Stomach (tissue), 8 donors: ENCODE measurements at regions not wholly inside any gene's neighbourhood (a gene's known extent, or its start where the extent isn't known, plus 50 kb on each side); places are given as distances from the start of the nearest gene placed in this dataset.

Experiments used
- DNase-seq, 2 donors: peaks; one replicate each; pipeline versions ENCODE4 v3.0.0 to v3.0.0-alpha.2; 2013 to 2019
- H3K27ac ChIP-seq, 5 donors: fragments of 200-600 bp in 4 of 5; sonication (generic) in 4 of 5; one replicate each; pipeline ENCODE4 v1.5.1; 2013 to 2019; ENCODE audit warnings: mild to moderate bottlenecking in 1 of 5, moderate library complexity in 1 of 5
- H3K27me3 ChIP-seq, 3 donors: fragments of 200-600 bp; sonication (generic); one replicate each; pipeline ENCODE4 v1.5.1; 2017 to 2019; ENCODE audit warnings: mixed run types in 1 of 3
- H3K36me3 ChIP-seq, 4 donors: fragments of 200-600 bp; sonication (generic); 1 replicate in 3 of 4; 2 replicates in 1 of 4; pipeline ENCODE4 v1.5.1; 2016 to 2019
- H3K4me1 ChIP-seq, 4 donors: fragments of 200-600 bp; sonication (generic); one replicate each; pipeline ENCODE4 v1.5.1; 2016 to 2019
- H3K4me3 ChIP-seq, 4 donors: fragments of 200-600 bp; sonication (generic) in 3 of 4; one replicate each; pipeline ENCODE4 v1.5.1; 2016 to 2019; ENCODE audit warnings: mild to moderate bottlenecking in 1 of 4
- H3K9me3 ChIP-seq, 4 donors: fragments of 200-600 bp; sonication (generic); one replicate each; pipeline ENCODE4 v1.5.1; 2016 to 2019
- EP300 ChIP-seq: sonication (generic); formaldehyde crosslinking; IDR thresholded peaks from one replicate; pipeline ENCODE4 v1.6.1; 2017; ENCODE audit warnings: antibody characterized with exemption
- POLR2A ChIP-seq, 4 donors: fragments of 450-650 bp; IDR thresholded peaks; one replicate each; pipeline ENCODE4 v1.6.1; 2016; ENCODE audit warnings: antibody characterized with exemption in 4 of 4, control low read depth in 2 of 4, mild to moderate bottlenecking in 1 of 4, moderate library complexity in 1 of 4
- POLR2AphosphoS5 ChIP-seq, 3 donors: sonication (generic); formaldehyde crosslinking; IDR thresholded peaks; one replicate each; pipeline ENCODE4 v1.6.1; 2016; ENCODE audit warnings: antibody characterized with exemption in 3 of 3
- WGBS, 5 donors: extraction: QIAGEN DNeasy Blood & Tissue Kit in 3 of 5; methylation state at CpG; one replicate each; pipeline versions ENCODE4 v1.1.5 to v1.1.7; 2013 to 2018; 5-methylcytosine and 5-hydroxymethylcytosine counted together
- intact Hi-C: fragments of 100-400 bp; cut with DNase I; formaldehyde crosslinking; loops from one replicate; pipeline ENCODE4 v1.15.1; 2023; ENCODE audit warnings: low total_unique reads
- TF ChIP-seq, protein P1 (sequence below), 7 experiments: fragments of 450-650 bp in 4 of 7; fragments of 200-600 bp in 3 of 7; sonication (generic) in 3 of 7; IDR thresholded peaks; one replicate each; pipeline ENCODE4 v1.5.1; 2016 to 2019; ENCODE audit warnings: antibody characterized with exemption in 7 of 7, control low read depth in 2 of 7, mild to moderate bottlenecking in 1 of 7
- donor health status: healthy with polysubstance abuse.
- donor health status: Bipolar disorder and iron deficiency.
- donor health status: healthy.

GRCh38 chr13:111027458-111028439, 87.4 kb upstream of the ARHGEF7 start:
- Histone ChIP-seq H3K4me1 (no peaks in the 10 kb centered on the region), H3K27ac (no peak overlapping the region), H3K27me3 (peaks cover 0 to 23% (median 0%) of the 10 kb centered on the region in 3 donors), H3K4me3 (no peak overlapping the region), H3K36me3 (no peaks in the 10 kb centered on the region), H3K9me3 (peaks cover 0 to 3% (median 0%) of the 10 kb centered on the region in 4 donors)
- WGBS, 5 donors = 71 to 79% (median 78%) methylated on average over 16 of the region's 16 CpGs
- no peak for DNase-seq
- intact Hi-C loops = no loop called here
- TF ChIP-seq, protein P1, sequence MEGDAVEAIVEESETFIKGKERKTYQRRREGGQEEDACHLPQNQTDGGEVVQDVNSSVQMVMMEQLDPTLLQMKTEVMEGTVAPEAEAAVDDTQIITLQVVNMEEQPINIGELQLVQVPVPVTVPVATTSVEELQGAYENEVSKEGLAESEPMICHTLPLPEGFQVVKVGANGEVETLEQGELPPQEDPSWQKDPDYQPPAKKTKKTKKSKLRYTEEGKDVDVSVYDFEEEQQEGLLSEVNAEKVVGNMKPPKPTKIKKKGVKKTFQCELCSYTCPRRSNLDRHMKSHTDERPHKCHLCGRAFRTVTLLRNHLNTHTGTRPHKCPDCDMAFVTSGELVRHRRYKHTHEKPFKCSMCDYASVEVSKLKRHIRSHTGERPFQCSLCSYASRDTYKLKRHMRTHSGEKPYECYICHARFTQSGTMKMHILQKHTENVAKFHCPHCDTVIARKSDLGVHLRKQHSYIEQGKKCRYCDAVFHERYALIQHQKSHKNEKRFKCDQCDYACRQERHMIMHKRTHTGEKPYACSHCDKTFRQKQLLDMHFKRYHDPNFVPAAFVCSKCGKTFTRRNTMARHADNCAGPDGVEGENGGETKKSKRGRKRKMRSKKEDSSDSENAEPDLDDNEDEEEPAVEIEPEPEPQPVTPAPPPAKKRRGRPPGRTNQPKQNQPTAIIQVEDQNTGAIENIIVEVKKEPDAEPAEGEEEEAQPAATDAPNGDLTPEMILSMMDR (IDR thresholded peaks at IDR 0.05) = no peak
- TF ChIP-seq EP300 (no peak), POLR2AphosphoS5 (IDR thresholded peaks at IDR 0.05) (no peak), POLR2A (IDR thresholded peaks at IDR 0.05) (no peak)

DNA sequence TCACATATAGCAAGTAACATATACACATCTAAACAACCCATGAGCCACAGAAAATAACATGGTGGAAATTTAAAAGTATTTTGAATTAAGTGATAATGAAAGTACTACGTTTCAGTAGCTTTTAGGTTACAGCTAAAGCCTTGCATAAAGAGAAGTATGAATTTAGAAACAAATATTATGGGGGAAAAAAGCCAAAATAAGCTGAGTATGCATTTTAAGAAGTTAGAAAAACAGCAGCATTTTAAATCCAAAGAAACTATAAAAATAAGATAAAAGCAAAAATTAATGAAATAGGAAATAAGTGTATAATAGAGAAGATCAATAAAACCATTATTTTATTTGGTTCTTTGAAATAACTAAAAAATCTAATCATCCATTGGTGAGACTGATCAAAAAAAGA, 89.8 kb upstream of the ARHGEF7 start:
- Histone ChIP-seq H3K36me3 (no peaks in the 10 kb centered on the region), H3K9me3 (peaks cover 0 to 27% (median 17%) of the 10 kb centered on the region in 4 donors), H3K27me3 (peaks cover 0 to 10% (median 0%) of the 10 kb centered on the region in 3 donors), H3K4me1 (no peaks in the 10 kb centered on the region), H3K4me3 (no peak overlapping the region), H3K27ac (no peak overlapping the region)
- 50 to 75% (median 63%) methylated on average over 1 of the region's 1 CpG for WGBS, 5 donors
- TF ChIP-seq, protein P1 (IDR thresholded peaks at IDR 0.05) = no peak
- no peak for TF ChIP-seq POLR2A (IDR thresholded peaks at IDR 0.05)
- no peak for TF ChIP-seq EP300
- no peak for TF ChIP-seq POLR2AphosphoS5 (IDR thresholded peaks at IDR 0.05)
- no peak for DNase-seq
- intact Hi-C loops = no loop called here

DNA sequence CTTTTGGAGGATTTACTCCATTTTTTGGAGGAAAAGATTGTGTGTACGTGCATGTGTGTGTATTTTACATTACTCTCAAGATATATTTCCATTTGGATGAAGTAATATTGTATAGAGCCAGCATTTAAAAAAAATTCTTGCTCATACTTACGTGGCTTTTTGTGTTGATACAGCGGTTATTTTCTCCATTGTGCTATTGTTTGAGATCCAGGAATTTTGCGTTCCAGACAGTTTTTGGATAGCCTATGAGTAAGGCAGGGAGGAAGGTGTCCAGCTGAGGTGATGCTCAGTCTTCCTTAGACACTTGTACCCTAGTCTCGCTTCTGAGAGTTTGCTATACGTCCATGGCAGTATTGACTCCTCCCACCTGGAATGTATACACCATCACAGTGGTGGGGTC, 92.2 kb upstream of the ARHGEF7 start:
- peaks cover 0 to 36% (median 20%) of the 10 kb centered on the region in 4 donors for H3K9me3 ChIP-seq
- H3K27ac ChIP-seq = no peak overlapping the region
- intact Hi-C loops = no loop called here
- DNase-seq = no peak
- 76 to 89% (median 86%) methylated on average over 6 of the region's 6 CpGs for WGBS, 5 donors
- H3K4me3 ChIP-seq = no peak overlapping the region
- no peaks in the 10 kb centered on the region for H3K27me3 ChIP-seq
- no peaks in the 10 kb centered on the region for H3K4me1 ChIP-seq
- TF ChIP-seq EP300 = no peak
- TF ChIP-seq POLR2AphosphoS5 (IDR thresholded peaks at IDR 0.05) = no peak
- no peak for TF ChIP-seq POLR2A (IDR thresholded peaks at IDR 0.05)
- TF ChIP-seq, protein P1 (IDR thresholded peaks at IDR 0.05) = no peak
- no peaks in the 10 kb centered on the region for H3K36me3 ChIP-seq

DNA sequence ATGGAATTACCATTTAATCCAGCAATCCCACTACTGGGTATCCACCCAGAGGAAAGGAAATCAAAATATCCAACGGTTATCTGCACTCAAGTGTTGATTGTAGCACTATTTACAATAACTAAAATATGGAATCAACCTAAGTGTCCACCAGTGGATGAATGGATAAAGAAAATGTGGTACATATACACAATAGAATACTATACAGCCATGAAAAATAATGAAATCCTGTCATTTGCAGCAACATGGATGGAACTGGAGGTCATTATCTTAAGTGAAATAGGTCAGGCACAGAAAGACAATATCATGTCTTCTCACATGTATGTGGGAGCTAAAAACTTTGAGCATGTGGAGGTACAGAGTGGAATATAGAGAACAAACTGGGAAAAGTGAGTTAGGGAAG, 92.9 kb upstream of the ARHGEF7 start:
- no peaks in the 10 kb centered on the region for H3K36me3 ChIP-seq
- H3K27ac ChIP-seq = no peak overlapping the region
- 77 to 89% (median 81%) methylated on average over 1 of the region's 1 CpG for WGBS, 5 donors
- intact Hi-C loops = no loop called here
- no peak for DNase-seq
- TF ChIP-seq EP300 (no peak), POLR2A (IDR thresholded peaks at IDR 0.05) (no peak), POLR2AphosphoS5 (IDR thresholded peaks at IDR 0.05) (no peak)
- TF ChIP-seq, protein P1 (IDR thresholded peaks at IDR 0.05) = no peak
- peaks cover 0 to 36% (median 20%) of the 10 kb centered on the region in 4 donors for H3K9me3 ChIP-seq
- H3K4me3 ChIP-seq = no peak overlapping the region
- no peaks in the 10 kb centered on the region for H3K4me1 ChIP-seq
- H3K27me3 ChIP-seq = no peaks in the 10 kb centered on the region
